ENCODE measurements at regions not wholly inside any gene's neighbourhood (a gene's known extent, or its start where the extent isn't known, plus 50 kb on each side); places are given as distances from the start of the nearest gene placed in this dataset.

- ChIA-PET POLR2A (no interaction called here), CTCF (ENCODE audit: low intra/inter-chr PET ratio, low total read pairs) (no interaction called here)
- in situ Hi-C loops (cut with HindIII; ENCODE audit: extremely low pct_ligation_motif_present, low pct_unique_long_range_greater_than_20kb), result no loop called here
- Histone ChIP-seq H3K36me3 (replicated peaks in 1 of 2; ENCODE audit: control insufficient read depth in 1 of 2, insufficient read depth in 2 of 2, low read length in 2 of 2) (no peaks in the 10 kb centered on the region), H3K4me2 (ENCODE audit: low read depth, low read length) (no peak overlapping the region), H2AFZ (ENCODE audit: low read length) (no peak overlapping the region), H3K9me3 (ENCODE audit: low read length) (no peaks in the 10 kb centered on the region), H3K27ac (ENCODE audit: extremely low read length, insufficient read depth, low read length) (no peak overlapping the region), H3K79me2 (ENCODE audit: insufficient read depth, low read length) (no peaks in the 10 kb centered on the region), H3K4me3 (replicated peaks in 1 of 3; ENCODE audit: insufficient read depth in 1 of 3, low read depth in 2 of 3, low read length in 3 of 3) (no peak overlapping the region), H4K20me1 (ENCODE audit: insufficient read depth, low read length) (no peaks in the 10 kb centered on the region), H3K4me1 (ENCODE audit: insufficient read depth, low read length) (no peaks in the 10 kb centered on the region), H3K27me3 (ENCODE audit: control insufficient read depth in 1 of 2, insufficient read depth in 2 of 2, low read length in 2 of 2) (peaks cover 11 to 70% of the 10 kb centered on the region in 2 experiments; a peak in 4 of 5 replicates), H3K9ac (ENCODE audit: insufficient read depth, low read depth, low read length) (no peak overlapping the region)
- no TSS peak for BruUV-seq (replicated peaks)
- DNase-seq (ENCODE audit: low spot score) (no peak), FAIRE-seq (no peak), ATAC-seq (no peak)
- TF ChIP-seq ZNF75D (CRISPR knock-in tag; IDR thresholded peaks at IDR 0.05; ENCODE audit: borderline replicate concordance) (no peak), RFX3 (CRISPR knock-in tag; IDR thresholded peaks at IDR 0.05) (no peak), WIZ (CRISPR knock-in tag; IDR thresholded peaks at IDR 0.05) (no peak), SMYD3 (CRISPR knock-in tag; IDR thresholded peaks at IDR 0.05) (no peak), REST (IDR thresholded peaks at IDR 0.05; ENCODE audit: borderline replicate concordance in 1 of 2, low read depth in 1 of 2, low read length in 2 of 2) (no peak), ZNF124 (CRISPR knock-in tag; IDR thresholded peaks at IDR 0.05) (no peak), MZF1 (CRISPR knock-in tag; IDR thresholded peaks at IDR 0.05; ENCODE audit: borderline replicate concordance) (no peak), RXRB (CRISPR knock-in tag; IDR thresholded peaks at IDR 0.05; ENCODE audit: borderline replicate concordance) (no peak), ZNF331 (CRISPR knock-in tag; IDR thresholded peaks at IDR 0.05) (no peak), ATF7 (IDR thresholded peaks at IDR 0.05) (no peak), ATF7 (CRISPR knock-in tag; IDR thresholded peaks at IDR 0.05) (no peak), ATRX (CRISPR knock-in tag; IDR thresholded peaks at IDR 0.05; ENCODE audit: borderline replicate concordance) (no peak), POGK (CRISPR knock-in tag; conservative IDR thresholded peaks at IDR 0.05) (no peak), KDM2A (CRISPR knock-in tag; IDR thresholded peaks at IDR 0.05; ENCODE audit: borderline replicate concordance, low read depth) (no peak), GABPB1 (CRISPR knock-in tag; IDR thresholded peaks at IDR 0.05) (no peak), AHR (CRISPR knock-in tag; IDR thresholded peaks at IDR 0.05) (no peak), ZNF530 (CRISPR knock-in tag; IDR thresholded peaks at IDR 0.05; ENCODE audit: low read depth) (no peak), GABPA (IDR thresholded peaks at IDR 0.05; ENCODE audit: low read depth, low read length) (no peak), GABPA (CRISPR knock-in tag; IDR thresholded peaks at IDR 0.05; ENCODE audit: low read depth) (no peak), ZNF274 (CRISPR knock-in tag; IDR thresholded peaks at IDR 0.05) (no peak)
- WGBS (ENCODE audit: low lambda C conversion rate), result 14% methylated on average over 18 of the region's 18 CpGs
- intact Hi-C loops (cut with micrococcal nuclease; ENCODE audit: unreplicated experiment), result no loop called here
These were observed 53.7 kb upstream of the STX16 start for GRCh38 chr20:58597249-58597891.
